SJSA1 (cell line): ENCODE measurements at regions not wholly inside any gene's neighbourhood (a gene's known extent, or its start where the extent isn't known, plus 50 kb on each side); places are given as distances from the start of the nearest gene placed in this dataset.

ENCODE experiments used
- DNase-seq, 2 experiments: peaks; one replicate each; pipeline ENCODE4 v3.0.0-alpha.2; 2015 to 2020; ENCODE audit warnings: low spot score in 2 of 2, low read depth in 1 of 2
- H3K27ac ChIP-seq: fragments of 250-450 bp; sonication (Bioruptor Pico); 2 replicates; pipeline ENCODE4 v1.5.1; 2020; ENCODE audit warnings: mild to moderate bottlenecking, moderate library complexity
- H3K27me3 ChIP-seq: fragments of 250-450 bp; sonication (Bioruptor Pico); replicated peaks from 2 replicates; pipeline ENCODE4 v1.5.1; 2020; ENCODE audit warnings: mild to moderate bottlenecking, moderate library complexity
- H3K36me3 ChIP-seq: fragments of 250-450 bp; sonication (Bioruptor Pico); 2 replicates; pipeline ENCODE4 v1.5.1; 2020; ENCODE audit warnings: mild to moderate bottlenecking
- H3K4me1 ChIP-seq: fragments of 250-450 bp; sonication (Bioruptor Pico); replicated peaks from 2 replicates; pipeline ENCODE4 v1.6.1; 2021; ENCODE audit warnings: mild to moderate bottlenecking
- H3K4me3 ChIP-seq: fragments of 250-450 bp; sonication (Bioruptor Pico); 2 replicates; pipeline ENCODE4 v1.5.1; 2020; ENCODE audit warnings: mild to moderate bottlenecking
- H3K9me3 ChIP-seq: fragments of 250-450 bp; sonication (Bioruptor Pico); replicated peaks from 2 replicates; pipeline ENCODE4 v1.5.1; 2020; ENCODE audit warnings: mild to moderate bottlenecking

GRCh38 chr5:81851481-81852178 lies 100.7 kb upstream of the SSBP2 start:
- Histone ChIP-seq H3K36me3 (no peaks in the 10 kb centered on the region), H3K4me3 (peak overlapping the region; percentile 27), H3K27me3 (no peaks in the 10 kb centered on the region), H3K4me1 (peaks cover 22% of the 10 kb centered on the region), H3K27ac (peak overlapping the region; percentile 73), H3K9me3 (no peaks in the 10 kb centered on the region)
- DNase-seq = peak; percentile 88 to 93

- Histone ChIP-seq H3K4me1 (peaks cover 22% of the 10 kb centered on the region), H3K9me3 (no peaks in the 10 kb centered on the region), H3K4me3 (no peak overlapping the region), H3K27me3 (no peaks in the 10 kb centered on the region), H3K36me3 (no peaks in the 10 kb centered on the region), H3K27ac (no peak overlapping the region)
- no peak for DNase-seq
These were observed 99.8 kb upstream of the SSBP2 start for GRCh38 chr5:81850501-81851357.

GRCh38 chr5:81849770-81850367 lies 99.0 kb upstream of the SSBP2 start:
- no peak for DNase-seq
- Histone ChIP-seq H3K4me1 (peaks cover 22% of the 10 kb centered on the region), H3K27me3 (no peaks in the 10 kb centered on the region), H3K36me3 (no peaks in the 10 kb centered on the region), H3K4me3 (no peak overlapping the region), H3K27ac (no peak overlapping the region), H3K9me3 (no peaks in the 10 kb centered on the region)

GRCh38 chr5:81848362-81848880 lies 97.5 kb upstream of the SSBP2 start:
- H3K27ac ChIP-seq = no peak overlapping the region
- H3K9me3 ChIP-seq = no peaks in the 10 kb centered on the region
- no peak for DNase-seq
- no peak overlapping the region for H3K4me3 ChIP-seq
- H3K36me3 ChIP-seq = no peaks in the 10 kb centered on the region
- H3K27me3 ChIP-seq = no peaks in the 10 kb centered on the region
- H3K4me1 ChIP-seq = peaks cover 22% of the 10 kb centered on the region

GRCh38 chr5:81846301-81846700 lies 95.4 kb upstream of the SSBP2 start:
- Histone ChIP-seq H3K9me3 (no peaks in the 10 kb centered on the region), H3K4me1 (peaks cover 13% of the 10 kb centered on the region), H3K27me3 (no peaks in the 10 kb centered on the region), H3K36me3 (no peaks in the 10 kb centered on the region), H3K27ac (no peak overlapping the region), H3K4me3 (no peak overlapping the region)
- no peak for DNase-seq

GRCh38 chr5:81843845-81844244 lies 92.9 kb upstream of the SSBP2 start:
- H3K4me3 ChIP-seq = no peak overlapping the region
- H3K27me3 ChIP-seq = no peaks in the 10 kb centered on the region
- DNase-seq = no peak
- H3K4me1 ChIP-seq = 0 out of 2 replicates have a peak, but pooled peaks cover 3% of the 10 kb centered on the region
- H3K27ac ChIP-seq = no peak overlapping the region
- no peaks in the 10 kb centered on the region for H3K36me3 ChIP-seq
- H3K9me3 ChIP-seq = no peaks in the 10 kb centered on the region

GRCh38 chr5:81842795-81843398 lies 92.0 kb upstream of the SSBP2 start:
- H3K4me1 ChIP-seq = no peaks in the 10 kb centered on the region

GRCh38 chr5:81839034-81839433 lies 88.1 kb upstream of the SSBP2 start:
- no peak for DNase-seq
- no peaks in the 10 kb centered on the region for H3K36me3 ChIP-seq
- no peak overlapping the region for H3K4me3 ChIP-seq
- peaks cover 8% of the 10 kb centered on the region; the same call in 1 of the 2 replicates for H3K4me1 ChIP-seq
- no peak overlapping the region for H3K27ac ChIP-seq
- H3K27me3 ChIP-seq = no peaks in the 10 kb centered on the region
- H3K9me3 ChIP-seq = no peaks in the 10 kb centered on the region

More at GRCh38 chr5:81842795-81843398, 92.0 kb upstream of the SSBP2 start:
- Histone ChIP-seq H3K27me3 (no peaks in the 10 kb centered on the region), H3K27ac (no peak overlapping the region), H3K4me3 (no peak overlapping the region), H3K9me3 (no peaks in the 10 kb centered on the region), H3K36me3 (no peaks in the 10 kb centered on the region)
- no peak for DNase-seq

- peak in 1 of 2 experiments; percentile 37 for DNase-seq
- Histone ChIP-seq H3K4me3 (no peak overlapping the region), H3K27me3 (no peaks in the 10 kb centered on the region), H3K27ac (no peak overlapping the region), H3K4me1 (peaks cover 12% of the 10 kb centered on the region; the same call in 1 of the 2 replicates), H3K36me3 (no peaks in the 10 kb centered on the region), H3K9me3 (no peaks in the 10 kb centered on the region)
These were observed 87.5 kb upstream of the SSBP2 start for GRCh38 chr5:81838307-81838906.

- no peaks in the 10 kb centered on the region for H3K9me3 ChIP-seq
- no peak for DNase-seq
- H3K27me3 ChIP-seq = no peaks in the 10 kb centered on the region
- H3K4me3 ChIP-seq = no peak overlapping the region
- H3K36me3 ChIP-seq = no peaks in the 10 kb centered on the region
- peaks cover 12% of the 10 kb centered on the region; the same call in 1 of the 2 replicates for H3K4me1 ChIP-seq
- H3K27ac ChIP-seq = no peak overlapping the region
These were observed 86.9 kb upstream of the SSBP2 start for GRCh38 chr5:81837667-81838306.

GRCh38 chr5:81835814-81836367 lies 85.0 kb upstream of the SSBP2 start:
- Histone ChIP-seq H3K36me3 (no peaks in the 10 kb centered on the region), H3K27ac (no peak overlapping the region), H3K9me3 (no peaks in the 10 kb centered on the region), H3K4me3 (no peak overlapping the region), H3K4me1 (peaks cover 12% of the 10 kb centered on the region; the same call in 1 of the 2 replicates), H3K27me3 (no peaks in the 10 kb centered on the region)
- DNase-seq = no peak

GRCh38 chr5:81834021-81834660 lies 83.2 kb upstream of the SSBP2 start:
- H3K36me3 ChIP-seq = no peaks in the 10 kb centered on the region
- H3K4me3 ChIP-seq = no peak overlapping the region
- H3K27me3 ChIP-seq = no peaks in the 10 kb centered on the region
- H3K27ac ChIP-seq = no peak overlapping the region
- DNase-seq = peak; percentile 47 to 68
- peaks cover 12% of the 10 kb centered on the region; the same call in 1 of the 2 replicates for H3K4me1 ChIP-seq
- H3K9me3 ChIP-seq = no peaks in the 10 kb centered on the region
